ENCODE measurements at regions not wholly inside any gene's neighbourhood (a gene's known extent, or its start where the extent isn't known, plus 50 kb on each side); places are given as distances from the start of the nearest gene placed in this dataset.

GRCh38 chr1:222045236-222045635 is 303.3 kb upstream of the DUSP10 start:
- Histone ChIP-seq H3K4me1 (ENCODE audit: low read depth, poor library complexity, severe bottlenecking) (peaks cover 14% of the 10 kb centered on the region), H3K9ac (no peak overlapping the region), H3K36me3 (ENCODE audit: insufficient read depth) (no peaks in the 10 kb centered on the region), H3K27me3 (ENCODE audit: insufficient read depth, low read depth) (no peaks in the 10 kb centered on the region), H3K79me2 (ENCODE audit: insufficient read depth, low read depth) (no peaks in the 10 kb centered on the region), H3K27ac (no peak overlapping the region), H4K20me1 (ENCODE audit: insufficient read depth) (no peaks in the 10 kb centered on the region), H3K4me2 (no peak overlapping the region), H2AFZ (ENCODE audit: low read depth) (no peak overlapping the region), H3K4me3 (IDR thresholded peaks at IDR 0.05; ENCODE audit: insufficient read depth, low read depth, low read length) (no peak overlapping the region)
- TF ChIP-seq CTCF (conservative IDR thresholded peaks at IDR 0.05; ENCODE audit: low read depth, low read length): no peak

- TF ChIP-seq CTCF (conservative IDR thresholded peaks at IDR 0.05; ENCODE audit: low read depth, low read length): no peak
- Histone ChIP-seq H3K9ac (no peak overlapping the region), H3K4me3 (IDR thresholded peaks at IDR 0.05; ENCODE audit: insufficient read depth, low read depth, low read length) (no peak overlapping the region), H3K36me3 (ENCODE audit: insufficient read depth) (no peaks in the 10 kb centered on the region), H4K20me1 (ENCODE audit: insufficient read depth) (no peaks in the 10 kb centered on the region), H3K27me3 (ENCODE audit: insufficient read depth, low read depth) (no peaks in the 10 kb centered on the region), H3K27ac (no peak overlapping the region), H2AFZ (ENCODE audit: low read depth) (no peak overlapping the region), H3K4me1 (ENCODE audit: low read depth, poor library complexity, severe bottlenecking) (peaks cover 10% of the 10 kb centered on the region), H3K4me2 (no peak overlapping the region), H3K79me2 (ENCODE audit: insufficient read depth, low read depth) (no peaks in the 10 kb centered on the region)
Observed at GRCh38 chr1:222043444-222044292, 301.8 kb upstream of the DUSP10 start.

GRCh38 chr1:222042120-222042519 is 300.2 kb upstream of the DUSP10 start:
- Histone ChIP-seq H3K9ac (no peak overlapping the region), H3K4me3 (IDR thresholded peaks at IDR 0.05; ENCODE audit: insufficient read depth, low read depth, low read length) (no peak overlapping the region), H3K36me3 (ENCODE audit: insufficient read depth) (no peaks in the 10 kb centered on the region), H3K79me2 (ENCODE audit: insufficient read depth, low read depth) (no peaks in the 10 kb centered on the region), H4K20me1 (ENCODE audit: insufficient read depth) (no peaks in the 10 kb centered on the region), H3K27ac (no peak overlapping the region), H3K27me3 (ENCODE audit: insufficient read depth, low read depth) (no peaks in the 10 kb centered on the region), H2AFZ (ENCODE audit: low read depth) (no peak overlapping the region), H3K4me1 (ENCODE audit: low read depth, poor library complexity, severe bottlenecking) (no peaks in the 10 kb centered on the region), H3K4me2 (no peak overlapping the region)
- TF ChIP-seq CTCF (conservative IDR thresholded peaks at IDR 0.05; ENCODE audit: low read depth, low read length): no peak

- H3K36me3 ChIP-seq (ENCODE audit: insufficient read depth): no peaks in the 10 kb centered on the region
- no peak overlapping the region for H3K4me3 ChIP-seq (IDR thresholded peaks at IDR 0.05; ENCODE audit: insufficient read depth, low read depth, low read length)
- no peak for TF ChIP-seq CTCF (conservative IDR thresholded peaks at IDR 0.05; ENCODE audit: low read depth, low read length)
- H3K9ac ChIP-seq: no peak overlapping the region
- H3K4me2 ChIP-seq: no peak overlapping the region
- no peaks in the 10 kb centered on the region for H3K27me3 ChIP-seq (ENCODE audit: insufficient read depth, low read depth)
- H4K20me1 ChIP-seq (ENCODE audit: insufficient read depth): no peaks in the 10 kb centered on the region
- no peak overlapping the region for H2AFZ ChIP-seq (ENCODE audit: low read depth)
- H3K79me2 ChIP-seq (ENCODE audit: insufficient read depth, low read depth): no peaks in the 10 kb centered on the region
- H3K4me1 ChIP-seq (ENCODE audit: low read depth, poor library complexity, severe bottlenecking): no peaks in the 10 kb centered on the region
- no peak overlapping the region for H3K27ac ChIP-seq
Observed at GRCh38 chr1:222040955-222041354, 299.1 kb upstream of the DUSP10 start.

All from KMS-11 (cell line).